ENCODE measurements at regions not wholly inside any gene's neighbourhood (a gene's known extent, or its start where the extent isn't known, plus 50 kb on each side); places are given as distances from the start of the nearest gene placed in this dataset.

DNA sequence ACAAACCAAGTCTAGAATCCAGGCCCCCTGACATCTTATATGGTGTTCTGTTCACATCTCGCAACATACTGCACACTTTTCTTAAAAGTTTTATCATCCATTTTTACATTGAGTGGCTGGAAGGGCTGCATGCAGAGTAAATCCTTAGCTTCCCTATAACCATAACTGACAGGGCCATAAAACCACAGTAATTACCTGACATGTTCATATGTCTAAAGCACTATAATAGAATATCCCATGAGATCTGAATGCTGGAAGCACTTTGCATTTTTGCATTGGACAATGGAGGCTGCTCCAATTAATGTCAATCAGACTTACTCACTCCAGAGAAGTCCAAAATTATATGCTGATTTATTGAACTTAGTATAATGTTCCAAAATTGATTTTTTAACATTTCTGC, 86.6 kb upstream of the HES1 start:
- TF ChIP-seq, protein P1, sequence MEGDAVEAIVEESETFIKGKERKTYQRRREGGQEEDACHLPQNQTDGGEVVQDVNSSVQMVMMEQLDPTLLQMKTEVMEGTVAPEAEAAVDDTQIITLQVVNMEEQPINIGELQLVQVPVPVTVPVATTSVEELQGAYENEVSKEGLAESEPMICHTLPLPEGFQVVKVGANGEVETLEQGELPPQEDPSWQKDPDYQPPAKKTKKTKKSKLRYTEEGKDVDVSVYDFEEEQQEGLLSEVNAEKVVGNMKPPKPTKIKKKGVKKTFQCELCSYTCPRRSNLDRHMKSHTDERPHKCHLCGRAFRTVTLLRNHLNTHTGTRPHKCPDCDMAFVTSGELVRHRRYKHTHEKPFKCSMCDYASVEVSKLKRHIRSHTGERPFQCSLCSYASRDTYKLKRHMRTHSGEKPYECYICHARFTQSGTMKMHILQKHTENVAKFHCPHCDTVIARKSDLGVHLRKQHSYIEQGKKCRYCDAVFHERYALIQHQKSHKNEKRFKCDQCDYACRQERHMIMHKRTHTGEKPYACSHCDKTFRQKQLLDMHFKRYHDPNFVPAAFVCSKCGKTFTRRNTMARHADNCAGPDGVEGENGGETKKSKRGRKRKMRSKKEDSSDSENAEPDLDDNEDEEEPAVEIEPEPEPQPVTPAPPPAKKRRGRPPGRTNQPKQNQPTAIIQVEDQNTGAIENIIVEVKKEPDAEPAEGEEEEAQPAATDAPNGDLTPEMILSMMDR (IDR thresholded peaks at IDR 0.05): no peak
- TF ChIP-seq POLR2A (IDR thresholded peaks at IDR 0.05): no peak
